ENCODE measurements at regions not wholly inside any gene's neighbourhood (a gene's known extent, or its start where the extent isn't known, plus 50 kb on each side); places are given as distances from the start of the nearest gene placed in this dataset.

DNA sequence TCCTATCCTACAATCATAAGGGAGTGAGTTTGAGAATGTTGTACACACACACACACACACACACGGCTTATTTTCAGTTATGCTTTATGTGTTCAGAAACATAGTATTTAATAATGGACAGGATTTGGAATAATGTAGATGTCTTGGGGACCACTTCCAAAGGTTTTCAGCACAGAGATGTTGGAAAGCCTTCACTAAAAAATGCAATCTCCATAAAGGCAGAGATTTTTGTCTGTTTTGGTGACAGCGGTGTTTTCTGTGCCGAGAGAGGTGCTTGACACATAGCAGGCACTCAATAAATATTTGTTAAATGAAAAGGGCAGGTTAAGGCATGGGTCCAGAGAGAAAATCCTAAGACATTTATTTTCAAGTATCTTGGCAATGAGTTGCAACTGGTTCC is 428.2 kb upstream of the RGMA start:
- DNase-seq: no peak

DNA sequence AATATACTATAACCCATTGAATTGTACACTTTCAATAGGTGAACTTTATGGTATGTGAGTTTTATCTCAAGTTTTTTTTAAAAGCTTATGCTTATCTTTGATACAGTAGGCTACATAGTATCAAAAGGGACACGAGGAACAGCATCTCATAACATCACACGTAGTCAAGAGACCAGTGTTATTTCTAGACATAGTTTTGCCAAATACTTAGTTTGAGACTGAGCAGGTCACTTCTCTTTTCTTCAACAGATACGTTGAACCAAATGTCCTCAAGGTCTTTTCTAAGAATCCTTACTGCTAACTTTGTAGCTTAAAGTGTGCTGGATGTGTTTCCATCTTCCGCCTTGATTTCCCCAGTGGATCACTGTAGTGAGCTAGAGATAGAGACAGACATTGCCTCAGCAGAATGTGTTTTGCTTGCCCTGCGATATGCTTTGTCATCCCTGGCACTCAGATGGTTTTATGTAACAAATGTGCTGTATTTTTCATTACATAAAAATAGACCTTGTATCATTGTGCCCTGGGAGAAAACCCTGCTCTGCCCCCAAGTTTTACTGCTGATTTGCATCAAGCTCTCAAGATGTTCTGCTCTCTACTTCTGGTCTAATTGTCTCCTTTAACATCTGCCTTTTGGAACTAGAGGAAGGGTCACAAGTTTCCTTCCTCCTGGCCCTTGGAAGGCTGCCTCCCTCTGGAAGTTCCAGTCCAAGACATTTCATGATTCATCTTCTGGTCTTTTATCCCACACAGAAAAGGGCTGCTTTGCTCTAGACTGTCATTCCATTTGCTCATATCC is 426.4 kb upstream of the RGMA start:
- no peak for DNase-seq

DNA sequence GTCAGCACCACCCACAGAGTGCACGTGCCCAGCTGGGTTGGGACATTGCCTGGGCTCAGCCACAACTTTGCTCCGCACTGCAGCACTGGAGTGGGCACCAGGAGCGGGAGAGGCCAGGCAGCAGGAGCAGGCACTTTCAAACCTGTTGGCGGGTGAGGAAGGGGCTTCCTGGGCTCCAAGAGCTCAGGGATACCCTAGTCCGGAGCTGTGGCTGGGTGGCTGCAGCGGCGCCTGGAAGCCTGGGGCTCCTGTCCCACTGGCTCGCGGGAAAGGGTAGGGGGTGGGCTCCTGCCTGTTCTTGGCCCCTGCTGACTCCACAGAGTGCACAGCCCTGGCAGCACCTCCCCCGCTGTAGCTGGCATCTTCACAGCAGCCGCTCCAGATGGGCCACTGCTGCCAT is 417.6 kb upstream of the RGMA start:
- no peak for DNase-seq

DNA sequence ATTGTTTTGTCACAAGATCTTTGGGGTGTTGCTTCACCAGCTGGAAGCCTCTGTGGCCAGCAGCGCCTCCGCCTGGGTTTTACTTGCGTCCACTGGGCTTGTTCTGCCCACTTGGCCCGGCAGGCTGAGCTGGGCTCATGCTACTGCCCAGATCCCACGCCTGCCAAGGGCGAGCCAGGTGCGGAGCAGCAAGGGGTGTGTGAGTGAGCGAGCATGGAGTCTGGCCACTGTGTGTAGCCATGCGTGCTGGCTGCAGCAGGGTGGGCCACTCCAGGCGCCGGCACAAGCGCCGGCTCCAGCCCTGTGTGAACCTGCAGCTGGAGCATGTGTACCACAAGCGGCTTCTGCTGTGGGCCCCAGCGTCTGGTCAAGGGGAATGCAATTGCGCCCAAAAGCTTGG is 416.5 kb upstream of the RGMA start:
- DNase-seq: no peak

GRCh38 chr15:93501946-93502345 is 412.9 kb upstream of the RGMA start:
- DNase-seq: no peak

- no peak for DNase-seq
Observed at GRCh38 chr15:93500155-93500554, 411.1 kb upstream of the RGMA start.

DNA sequence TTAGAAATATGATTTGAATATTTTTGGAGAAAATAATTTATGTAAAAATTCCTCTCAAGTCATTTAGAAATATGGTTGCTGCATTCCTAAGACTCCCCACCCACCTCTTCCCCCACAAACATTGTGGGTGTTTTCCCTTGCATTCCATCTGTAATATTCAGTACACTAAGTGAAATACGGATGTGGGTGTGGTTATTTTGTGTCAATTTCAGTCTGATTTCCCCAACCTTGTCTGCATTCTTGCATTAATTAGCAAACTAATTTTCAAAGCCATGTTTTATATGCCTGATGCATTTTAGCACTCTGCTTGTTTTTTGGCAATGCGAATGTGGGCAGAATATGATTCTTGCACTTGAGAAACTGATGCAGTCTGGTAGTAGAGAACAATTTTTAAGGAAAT is 408.3 kb upstream of the RGMA start:
- DNase-seq: no peak

- no peak for DNase-seq
Observed at GRCh38 chr15:93496888-93497287, 407.9 kb upstream of the RGMA start.

DNA sequence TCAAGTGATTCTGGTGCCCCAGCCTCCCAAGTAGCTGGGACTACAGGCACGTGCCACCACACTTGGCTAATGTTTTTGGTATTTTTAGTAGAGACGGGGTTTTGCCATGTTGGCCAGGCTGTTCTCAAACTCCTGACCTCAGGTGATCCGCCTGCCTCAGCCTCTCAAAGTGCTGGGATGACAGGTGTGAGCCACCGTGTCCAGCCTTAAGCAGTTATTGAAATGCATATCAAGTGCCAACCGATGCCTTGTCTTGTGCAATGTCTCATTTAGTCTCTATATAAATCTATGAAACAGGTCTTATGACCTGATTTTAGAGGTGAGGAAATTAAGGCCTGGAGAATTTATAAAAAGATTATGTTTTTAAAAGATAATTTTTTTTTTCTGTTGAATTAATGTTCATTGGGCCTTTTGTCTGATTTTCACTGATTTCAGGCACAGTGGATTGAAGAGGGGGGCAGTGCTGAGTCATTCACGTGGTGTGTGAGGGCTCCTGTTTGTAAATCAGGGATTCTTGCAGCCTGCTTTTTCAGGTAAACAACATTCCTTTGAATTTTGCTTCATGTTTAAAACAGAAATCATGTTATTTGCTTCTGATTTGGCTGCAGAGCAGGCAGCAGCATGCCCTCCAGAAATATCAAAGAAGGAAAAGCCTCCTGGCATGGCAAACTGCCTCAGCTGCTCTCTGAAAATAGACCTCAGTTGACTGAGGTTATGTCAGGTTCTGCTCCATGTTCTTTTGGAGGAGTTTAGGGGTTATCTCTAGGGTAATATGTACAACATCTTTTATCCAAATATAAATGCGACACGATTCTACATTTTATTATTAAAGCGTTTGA is 407.0 kb upstream of the RGMA start:
- no peak for DNase-seq

DNA sequence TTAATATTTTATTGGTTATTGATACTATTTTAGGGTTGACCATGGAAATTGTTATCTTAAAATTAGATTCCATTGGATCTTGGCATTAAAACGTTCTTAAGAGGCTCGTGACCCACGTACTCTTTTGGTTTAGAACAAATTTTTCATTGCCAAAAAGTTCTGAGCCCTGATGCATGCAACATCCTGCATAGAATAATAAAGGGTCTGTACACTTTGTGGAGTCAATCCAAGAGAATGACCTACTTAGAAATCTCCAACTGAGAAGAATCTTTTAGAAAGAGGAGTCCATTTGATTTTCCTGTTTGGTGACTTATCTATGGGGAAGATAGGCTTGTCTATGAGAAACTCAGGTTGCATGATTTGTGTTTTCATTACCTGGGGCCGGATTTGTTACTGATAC is 404.2 kb upstream of the RGMA start:
- no peak for DNase-seq

- DNase-seq: no peak
Observed at GRCh38 chr15:93491291-93491690, 402.3 kb upstream of the RGMA start.

- DNase-seq: no peak
Observed at GRCh38 chr15:93488296-93488713, 399.3 kb upstream of the RGMA start.

GRCh38 chr15:93486407-93487117 is 397.6 kb upstream of the RGMA start:
- no peak for DNase-seq

DNA sequence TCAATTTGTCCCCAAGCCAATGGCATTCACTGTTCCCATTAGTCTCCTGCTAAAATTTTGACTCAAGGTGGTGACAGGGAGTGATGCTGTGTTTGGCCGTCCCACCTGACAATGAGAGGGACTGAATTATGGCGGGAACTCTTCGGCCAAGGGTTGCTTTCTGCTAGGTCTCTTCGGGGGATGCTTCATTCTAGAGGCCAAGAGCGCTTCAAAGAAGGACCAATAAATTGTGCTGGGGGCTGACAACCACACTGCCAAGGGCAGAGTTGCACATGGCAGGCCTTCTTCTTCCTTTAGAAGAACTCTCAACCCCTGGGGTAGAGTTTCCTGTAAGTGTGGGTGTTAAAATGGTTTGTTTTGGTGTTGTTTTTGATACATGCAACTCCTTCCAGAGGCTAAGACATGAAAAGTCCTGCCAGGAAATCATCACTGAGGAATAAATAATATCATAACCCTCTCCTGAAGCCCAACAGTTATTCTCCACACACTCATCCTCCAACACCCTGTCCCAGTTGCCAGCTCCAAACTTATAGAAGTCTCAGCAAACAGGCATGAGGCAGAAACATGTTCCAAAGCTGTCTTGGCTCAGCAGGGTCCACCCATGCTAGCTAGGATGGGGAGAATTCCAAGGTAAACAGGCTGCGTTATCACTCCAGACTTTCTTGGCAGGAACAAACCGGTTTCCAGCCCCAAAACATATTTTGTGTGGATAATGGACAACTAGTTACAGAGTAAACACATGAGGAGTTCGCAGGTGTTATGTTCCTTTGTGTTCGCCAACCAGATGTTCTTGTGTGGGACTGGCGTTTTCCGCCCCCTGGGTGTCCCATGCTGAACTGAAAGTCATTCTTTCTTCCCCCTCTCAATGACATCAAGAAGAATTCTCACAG is 396.7 kb upstream of the RGMA start:
- no peak for DNase-seq

DNA sequence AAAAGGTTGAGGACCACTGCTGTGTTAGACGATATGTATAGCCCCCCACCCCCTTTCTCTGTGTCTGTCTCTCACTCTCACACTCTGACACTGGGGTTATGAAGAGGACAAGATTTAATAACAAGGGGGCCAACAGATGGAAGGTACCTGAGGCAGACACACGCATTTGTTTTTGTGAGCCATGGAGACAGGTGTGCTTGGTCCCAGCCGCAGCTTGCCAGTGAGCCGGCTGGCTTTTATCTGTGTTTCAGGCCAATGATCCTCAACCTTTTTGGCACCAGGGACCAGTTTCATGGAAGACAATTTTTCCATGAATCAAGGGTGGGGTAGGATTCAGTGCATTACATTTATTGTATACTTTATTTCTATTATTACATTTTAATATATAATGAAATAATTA is 394.9 kb upstream of the RGMA start:
- no peak for DNase-seq

DNA sequence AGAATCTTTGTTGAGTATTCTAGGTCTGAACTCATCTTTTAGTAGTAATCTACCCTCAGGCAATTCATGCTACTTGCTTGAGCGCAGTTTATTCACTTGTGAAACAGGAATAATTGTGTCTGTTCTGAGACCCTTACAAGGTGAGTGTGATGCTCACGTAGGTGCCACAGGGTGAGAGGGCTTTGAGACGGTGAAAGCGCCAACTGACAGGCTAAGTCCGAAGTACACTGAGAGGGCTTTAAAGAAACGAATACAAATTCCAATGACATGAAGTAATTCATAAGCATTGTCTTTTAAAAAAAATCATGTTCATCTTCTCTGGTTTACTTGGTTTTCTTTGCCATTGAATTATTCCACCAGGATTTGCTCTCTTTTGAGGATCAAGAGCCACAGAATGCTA is 393.7 kb upstream of the RGMA start:
- no peak for DNase-seq

- no peak for DNase-seq
Observed at GRCh38 chr15:93479715-93480114, 390.7 kb upstream of the RGMA start.

GRCh38 chr15:93478947-93479346 is 389.9 kb upstream of the RGMA start:
- no peak for DNase-seq

GRCh38 chr15:93477721-93478120 is 388.7 kb upstream of the RGMA start:
- DNase-seq: no peak

- DNase-seq: no peak
Observed at GRCh38 chr15:93477188-93477587, 388.2 kb upstream of the RGMA start.

- no peak for DNase-seq
Observed at GRCh38 chr15:93476491-93477177, 387.6 kb upstream of the RGMA start.

- no peak for DNase-seq
Observed at GRCh38 chr15:93474728-93475127, 385.7 kb upstream of the RGMA start.

Measured in CD4-positive, alpha-beta T cell treated with Interleukin-17A for 4 hours (primary cell).